Subcutaneous abdominal adipose tissue (tissue), 5 donors: ENCODE measurements at regions not wholly inside any gene's neighbourhood (a gene's known extent, or its start where the extent isn't known, plus 50 kb on each side); places are given as distances from the start of the nearest gene placed in this dataset.

Experiments used
- H3K27ac ChIP-seq: one replicate; pipeline ENCODE4 v1.7.0; 2013; ENCODE audit warnings: low read depth, mild to moderate bottlenecking, inconsistent platforms, low read length, moderate library complexity
- H3K27me3 ChIP-seq, 5 donors: one replicate each; pipeline ENCODE4 v1.7.0; 2013; ENCODE audit warnings: low read length in 5 of 5, inconsistent platforms in 1 of 5; ENCODE audit not compliant: control insufficient read depth in 5 of 5, insufficient read depth in 4 of 5
- H3K36me3 ChIP-seq, 5 donors: one replicate each; pipeline ENCODE4 v1.7.0; 2013; ENCODE audit warnings: low read length in 5 of 5; ENCODE audit not compliant: control insufficient read depth in 5 of 5, insufficient read depth in 5 of 5
- H3K4me1 ChIP-seq, 5 donors: one replicate each; pipeline ENCODE4 v1.7.0; 2013; ENCODE audit warnings: low read length in 5 of 5, mild to moderate bottlenecking in 3 of 5, moderate library complexity in 1 of 5; ENCODE audit not compliant: control insufficient read depth in 5 of 5, insufficient read depth in 5 of 5
- H3K4me3 ChIP-seq, 5 donors: one replicate each; pipeline ENCODE4 v1.7.0; 2013; ENCODE audit warnings: low read length in 5 of 5, low read depth in 1 of 5
- H3K9ac ChIP-seq, 5 donors: one replicate each; pipeline ENCODE4 v1.7.0; 2013; ENCODE audit warnings: low read length in 5 of 5, mild to moderate bottlenecking in 4 of 5, moderate library complexity in 3 of 5
- H3K9me3 ChIP-seq, 5 donors: one replicate each; pipeline ENCODE4 v1.7.0; 2013; ENCODE audit warnings: low read length in 5 of 5; ENCODE audit not compliant: control insufficient read depth in 5 of 5
- donor health status: healthy.
- donor health status: healthy.
- donor health status: healthy.
- donor health status: healthy.
- donor health status: healthy.

DNA sequence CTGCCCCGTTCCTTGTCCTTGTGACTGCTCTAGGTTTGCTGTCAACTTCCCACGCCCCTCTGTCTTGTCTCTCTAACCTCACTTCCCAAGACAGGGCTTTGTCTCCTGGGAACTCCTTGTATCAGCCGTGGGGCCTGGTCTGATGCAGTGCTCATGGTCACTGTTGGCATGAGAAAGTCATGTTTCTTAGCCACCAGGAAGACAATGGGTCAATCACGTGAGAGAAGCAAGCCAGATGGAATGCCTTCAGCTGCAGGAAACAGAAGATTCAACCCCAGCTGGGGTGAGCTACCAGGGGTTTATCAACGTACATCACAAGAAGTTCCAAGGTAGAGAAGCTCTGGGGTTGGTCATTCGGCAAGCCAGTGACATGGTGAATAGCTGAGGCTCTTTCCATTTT, 116.6 kb downstream of the IRF8 start:
- Histone ChIP-seq H3K27me3 (peaks cover 2 to 12% (median 6%) of the 10 kb centered on the region in 5 donors), H3K9ac (no peak overlapping the region)

DNA sequence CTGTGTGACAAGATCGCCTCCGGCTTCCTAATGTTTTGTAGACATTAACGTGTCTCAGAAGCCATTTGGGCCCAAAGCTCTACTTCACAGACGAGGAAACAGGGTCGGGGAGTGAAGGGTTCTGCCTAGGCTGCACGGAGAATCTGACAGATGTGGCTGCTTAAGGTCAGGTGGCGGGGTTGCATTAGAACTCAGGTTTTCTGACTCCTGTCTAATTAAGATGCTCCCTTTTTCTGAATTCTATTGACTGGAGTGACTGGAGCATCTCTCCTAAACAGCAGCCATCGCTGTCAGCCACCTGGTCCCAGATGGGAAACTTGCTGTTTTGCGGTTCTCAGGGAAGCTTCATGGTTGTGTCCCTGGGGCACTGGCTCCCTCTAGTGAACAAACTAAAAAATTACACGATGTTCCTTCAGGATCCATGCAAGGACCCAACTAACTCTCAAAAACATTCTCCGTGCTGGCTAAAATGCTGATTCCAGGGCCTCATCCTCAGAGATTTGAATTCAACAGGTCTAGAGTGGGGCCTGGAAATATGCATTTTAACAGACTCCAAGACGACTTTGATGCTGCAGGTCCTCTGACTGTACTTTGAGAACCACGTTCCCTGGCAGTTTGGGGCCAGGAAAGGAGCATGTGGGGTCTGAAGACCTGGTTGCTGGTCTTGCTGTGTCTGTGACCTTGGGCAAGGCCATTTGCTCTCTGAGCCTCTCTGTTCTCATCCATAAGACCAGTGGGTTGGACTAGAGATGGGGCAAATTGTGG, 117.4 kb downstream of the IRF8 start:
- peaks cover 0 to 14% (median 7%) of the 10 kb centered on the region in 5 donors for H3K9me3 ChIP-seq
- peaks cover 8 to 24% (median 18%) of the 10 kb centered on the region in 5 donors for H3K4me1 ChIP-seq
- H3K27me3 ChIP-seq = peaks cover 0 to 11% (median 3%) of the 10 kb centered on the region in 5 donors
- no peaks in the 10 kb centered on the region for H3K36me3 ChIP-seq
- H3K4me3 ChIP-seq = no peak overlapping the region
- no peak overlapping the region for H3K27ac ChIP-seq
- no peak overlapping the region for H3K9ac ChIP-seq

More for the DNA sequence above, 116.6 kb downstream of the IRF8 start:
- H3K36me3 ChIP-seq = no peaks in the 10 kb centered on the region
- peaks cover 0 to 14% (median 7%) of the 10 kb centered on the region in 5 donors for H3K9me3 ChIP-seq
- H3K27ac ChIP-seq = no peak overlapping the region
- peaks cover 8 to 24% (median 18%) of the 10 kb centered on the region in 5 donors for H3K4me1 ChIP-seq
- H3K4me3 ChIP-seq = no peak overlapping the region

DNA sequence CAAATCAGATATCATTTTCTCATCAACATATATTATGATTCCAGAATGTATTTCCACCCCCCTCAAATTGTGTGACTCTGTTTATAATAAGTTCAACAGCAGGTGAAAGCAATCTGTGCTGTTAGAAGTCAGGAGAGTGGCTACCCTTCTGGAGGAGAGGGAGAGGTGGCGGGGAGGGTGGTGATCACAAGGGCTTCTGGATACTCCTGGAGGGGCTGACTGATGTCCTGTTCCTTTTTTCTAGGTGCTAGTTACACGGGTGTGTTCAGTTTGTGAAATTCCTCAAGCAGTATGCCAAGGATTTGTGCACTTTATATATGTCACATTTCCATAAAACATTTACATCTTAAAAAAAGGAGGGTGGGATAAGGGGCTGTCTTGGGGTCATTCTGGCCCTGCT, 119.1 kb downstream of the IRF8 start:
- Histone ChIP-seq H3K9ac (peak overlapping the region in 1 of 5 donors; percentile 11), H3K4me3 (no peak overlapping the region), H3K27me3 (peaks cover 0 to 11% (median 5%) of the 10 kb centered on the region in 5 donors), H3K27ac (no peak overlapping the region), H3K9me3 (peaks cover 0 to 19% (median 7%) of the 10 kb centered on the region in 5 donors), H3K4me1 (peaks cover 8 to 24% (median 18%) of the 10 kb centered on the region in 5 donors), H3K36me3 (no peaks in the 10 kb centered on the region)

DNA sequence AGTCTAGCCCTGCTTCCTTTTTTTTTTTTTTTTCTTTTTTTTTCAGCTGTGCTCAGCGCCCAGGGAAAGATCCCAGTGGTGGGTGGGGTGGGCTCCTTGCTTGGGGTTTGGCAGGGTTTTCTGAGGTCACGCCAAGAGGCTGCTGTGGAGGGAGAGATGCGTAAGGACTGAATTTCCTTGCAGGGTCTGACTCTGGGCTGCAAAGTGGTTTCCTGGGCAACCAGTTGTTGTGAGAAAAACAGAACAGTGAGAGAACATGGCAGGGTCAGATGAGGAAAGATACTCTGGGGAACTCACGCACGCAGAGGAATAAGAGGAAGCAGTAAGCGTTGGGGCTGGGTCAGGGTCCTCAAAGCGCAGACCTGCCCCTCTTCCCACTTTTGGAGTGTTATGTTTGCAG, 119.5 kb downstream of the IRF8 start:
- Histone ChIP-seq H3K27ac (no peak overlapping the region), H3K36me3 (no peaks in the 10 kb centered on the region), H3K27me3 (peaks cover 0 to 11% (median 5%) of the 10 kb centered on the region in 5 donors), H3K4me1 (peaks cover 8 to 24% (median 18%) of the 10 kb centered on the region in 5 donors), H3K9ac (no peak overlapping the region), H3K9me3 (peaks cover 0 to 23% (median 10%) of the 10 kb centered on the region in 5 donors), H3K4me3 (no peak overlapping the region)

DNA sequence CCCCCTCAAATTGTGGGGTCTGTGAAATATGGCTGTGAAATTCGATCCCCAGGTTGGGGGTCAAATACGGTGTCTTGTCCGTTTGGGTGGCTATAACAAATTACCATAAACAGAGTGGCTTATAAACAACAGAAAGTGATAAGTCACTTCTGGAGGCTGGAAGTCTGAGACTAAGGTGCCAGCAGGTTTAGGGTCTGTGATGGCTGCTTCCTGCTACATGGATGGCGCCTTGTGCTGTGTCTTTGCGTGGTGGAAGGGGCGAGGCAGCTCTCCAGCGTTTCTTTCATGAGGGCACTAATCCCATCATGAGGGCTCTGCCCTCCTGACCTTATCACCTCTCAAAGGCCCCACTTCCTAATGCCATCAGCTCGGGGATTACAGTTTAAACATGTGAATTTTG, 120.0 kb downstream of the IRF8 start:
- Histone ChIP-seq H3K27ac (no peak overlapping the region), H3K4me3 (no peak overlapping the region), H3K27me3 (peaks cover 0 to 11% (median 5%) of the 10 kb centered on the region in 5 donors), H3K9ac (no peak overlapping the region), H3K4me1 (peaks cover 8 to 24% (median 18%) of the 10 kb centered on the region in 5 donors), H3K36me3 (no peaks in the 10 kb centered on the region), H3K9me3 (peaks cover 0 to 27% (median 15%) of the 10 kb centered on the region in 5 donors)

DNA sequence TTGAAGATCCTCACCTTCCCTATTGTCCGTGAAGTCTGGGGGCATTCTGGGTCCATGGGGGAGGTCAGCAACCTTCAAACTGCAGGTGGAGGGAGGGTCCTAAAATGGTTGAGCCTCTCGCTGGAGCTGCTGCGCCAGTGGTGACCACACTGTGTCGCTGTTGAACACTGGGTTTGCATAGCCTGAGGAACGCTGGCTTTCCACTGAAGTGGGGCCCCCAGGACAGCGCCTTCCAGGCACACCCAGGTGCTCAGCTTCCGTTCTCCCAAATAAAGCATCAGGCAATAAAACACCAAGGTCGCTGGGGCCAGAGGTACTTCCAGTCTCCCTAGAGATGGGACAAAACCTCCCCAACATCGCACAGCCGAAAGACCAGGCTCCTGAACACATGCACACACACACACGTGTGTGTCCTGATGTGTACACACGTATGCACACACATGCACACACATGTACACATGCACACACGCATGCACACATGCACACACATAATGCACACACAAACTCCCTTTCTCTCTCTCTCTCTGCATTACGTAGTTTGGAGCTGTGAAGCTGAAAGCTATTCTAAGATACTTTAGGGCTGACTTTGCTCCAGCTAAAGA, 120.6 kb downstream of the IRF8 start:
- Histone ChIP-seq H3K9me3 (peaks cover 0 to 31% (median 18%) of the 10 kb centered on the region in 5 donors), H3K4me1 (peaks cover 8 to 24% (median 18%) of the 10 kb centered on the region in 5 donors), H3K4me3 (no peak overlapping the region), H3K27me3 (peaks cover 0 to 11% (median 5%) of the 10 kb centered on the region in 5 donors), H3K9ac (no peak overlapping the region), H3K27ac (no peak overlapping the region), H3K36me3 (no peaks in the 10 kb centered on the region)

DNA sequence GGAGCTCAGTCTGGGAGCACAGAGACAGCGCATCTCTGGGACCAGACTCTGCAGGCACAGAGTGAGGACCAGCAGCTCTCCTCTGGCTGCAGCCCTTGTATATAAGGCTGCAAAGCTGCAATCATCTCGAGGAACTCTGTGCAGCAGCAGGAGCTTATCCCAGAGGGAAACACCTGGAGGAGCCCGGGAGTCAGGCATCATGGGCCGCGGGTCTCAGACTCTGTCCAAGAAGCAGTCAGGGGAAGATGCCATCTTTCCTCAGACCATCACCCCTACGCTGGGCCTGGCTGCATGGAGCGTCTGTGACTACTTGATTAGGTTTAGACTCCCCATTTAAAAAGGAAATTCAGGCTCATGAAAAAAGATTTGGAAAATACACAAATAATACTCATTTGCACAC, 122.0 kb downstream of the IRF8 start:
- Histone ChIP-seq H3K4me1 (peaks cover 8 to 24% (median 18%) of the 10 kb centered on the region in 5 donors), H3K9me3 (peaks cover 0 to 42% (median 26%) of the 10 kb centered on the region in 5 donors), H3K27ac (no peak overlapping the region), H3K4me3 (no peak overlapping the region), H3K36me3 (no peaks in the 10 kb centered on the region), H3K9ac (no peak overlapping the region), H3K27me3 (peaks cover 0 to 11% (median 3%) of the 10 kb centered on the region in 5 donors)

DNA sequence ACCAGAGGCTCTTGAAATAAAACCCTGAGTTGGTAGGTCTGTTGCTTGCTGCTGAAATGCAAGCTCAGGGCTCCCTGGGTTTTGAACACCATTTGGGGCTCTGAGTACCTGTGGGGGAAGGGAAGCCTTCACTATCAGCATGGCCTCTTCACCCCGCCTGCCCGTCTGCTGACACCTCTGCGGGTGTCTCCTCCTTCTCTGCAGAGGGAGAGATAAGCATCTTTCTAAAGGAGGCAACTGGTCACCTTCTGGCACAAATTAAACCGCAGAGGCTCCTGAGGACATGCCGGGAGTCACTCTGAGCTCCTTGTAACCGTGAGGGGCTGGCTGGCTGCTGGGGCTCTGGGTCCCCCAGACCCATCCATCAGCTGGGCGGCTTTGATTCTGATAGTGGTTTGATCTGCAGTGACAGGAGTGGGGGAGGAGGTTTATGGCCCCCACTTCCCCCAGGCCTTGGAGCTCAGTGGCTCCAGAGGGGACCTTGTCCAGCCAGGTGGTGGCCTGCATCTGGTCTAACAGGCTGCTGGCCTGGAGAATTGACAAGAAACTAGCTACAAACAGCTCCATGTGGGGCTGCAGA, 123.5 kb downstream of the IRF8 start:
- H3K27me3 ChIP-seq = peaks cover 0 to 11% (median 3%) of the 10 kb centered on the region in 5 donors

DNA sequence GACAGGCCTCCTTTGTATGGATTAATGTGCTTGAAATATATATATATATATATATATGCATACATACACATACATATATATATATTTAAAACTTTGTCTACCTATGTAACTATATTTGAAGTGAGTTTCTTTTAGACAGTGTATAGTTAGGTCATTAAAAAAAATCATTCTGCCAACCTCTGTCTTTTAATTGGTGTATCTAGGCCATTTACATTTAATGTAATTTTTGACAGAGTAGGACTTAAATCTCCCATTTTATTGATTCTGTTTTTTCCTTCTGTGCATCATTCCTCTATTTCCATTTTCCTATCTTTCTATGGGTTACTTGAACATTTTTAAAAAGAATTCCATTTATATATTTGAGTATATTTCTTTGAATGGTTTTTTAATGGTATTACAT, 125.2 kb downstream of the IRF8 start:
- Histone ChIP-seq H3K9me3 (peaks cover 0 to 42% (median 25%) of the 10 kb centered on the region in 5 donors), H3K4me3 (no peak overlapping the region), H3K27ac (no peak overlapping the region), H3K27me3 (peaks cover 0 to 5% (median 0%) of the 10 kb centered on the region in 5 donors), H3K4me1 (peaks cover 0 to 4% (median 3%) of the 10 kb centered on the region in 5 donors), H3K9ac (no peak overlapping the region), H3K36me3 (no peaks in the 10 kb centered on the region)

More for the DNA sequence above, 123.5 kb downstream of the IRF8 start:
- H3K4me3 ChIP-seq = no peak overlapping the region
- peaks cover 0 to 42% (median 26%) of the 10 kb centered on the region in 5 donors for H3K9me3 ChIP-seq
- H3K27ac ChIP-seq = no peak overlapping the region
- H3K36me3 ChIP-seq = no peaks in the 10 kb centered on the region
- H3K9ac ChIP-seq = no peak overlapping the region
- H3K4me1 ChIP-seq = peaks cover 8 to 17% (median 15%) of the 10 kb centered on the region in 5 donors
